Vagina (tissue), 2 donors: ENCODE measurements at regions not wholly inside any gene's neighbourhood (a gene's known extent, or its start where the extent isn't known, plus 50 kb on each side); places are given as distances from the start of the nearest gene placed in this dataset.

ENCODE experiments used
- DNase-seq, 2 donors: peaks; one replicate each; pipeline ENCODE4 v3.0.0-alpha.2; 2017; ENCODE audit errors: extremely low spot score in 2 of 2
- H3K27ac ChIP-seq: fragments of 200-600 bp; sonication (generic); one replicate; pipeline ENCODE4 v1.5.1; 2019
- H3K27me3 ChIP-seq: fragments of 200-600 bp; sonication (generic); one replicate; pipeline ENCODE4 v1.5.1; 2019
- H3K36me3 ChIP-seq, 2 donors: fragments of 200-600 bp; sonication (generic); one replicate each; pipeline ENCODE4 v1.5.1; 2017 to 2019
- H3K4me1 ChIP-seq: fragments of 200-600 bp; sonication (generic); one replicate; pipeline ENCODE4 v1.5.1; 2019
- H3K4me3 ChIP-seq, 2 donors: fragments of 200-600 bp; sonication (generic); 1 replicate in 1 of 2; 2 replicates in 1 of 2; pipeline ENCODE4 v1.5.1; 2016 to 2019
- H3K9me3 ChIP-seq: fragments of 200-600 bp; sonication (generic); one replicate; pipeline ENCODE4 v1.5.1; 2019
- CTCF ChIP-seq, 3 experiments: fragments of 450-650 bp in 2 of 3; fragments of 200-600 bp in 1 of 3; sonication (generic) in 1 of 3; IDR thresholded peaks; one replicate each; pipeline ENCODE4 v1.5.1; 2017 to 2019; ENCODE audit warnings: antibody characterized with exemption in 3 of 3, mild to moderate bottlenecking in 2 of 3, moderate library complexity in 2 of 3
- POLR2A ChIP-seq, 2 donors: fragments of 450-650 bp; IDR thresholded peaks; one replicate each; pipeline ENCODE4 v1.6.1; 2017; ENCODE audit warnings: antibody characterized with exemption in 2 of 2, mild to moderate bottlenecking in 2 of 2, moderate library complexity in 2 of 2
- POLR2AphosphoS5 ChIP-seq, 2 donors: sonication (generic); formaldehyde crosslinking; IDR thresholded peaks; one replicate each; pipeline ENCODE4 v1.9.0; 2017; ENCODE audit warnings: antibody characterized with exemption in 2 of 2, mild to moderate bottlenecking in 2 of 2, low read depth in 1 of 2; ENCODE audit not compliant: insufficient read depth in 1 of 2
- intact Hi-C: fragments of 100-400 bp; cut with DNase I; formaldehyde crosslinking; loops from one replicate; pipeline ENCODE4 v1.15.1; 2023

- Histone ChIP-seq H3K4me3 (no peak overlapping the region), H3K27ac (peak overlapping the region; percentile 84), H3K9me3 (no peaks in the 10 kb centered on the region), H3K36me3 (no peaks in the 10 kb centered on the region), H3K4me1 (peaks cover 44% of the 10 kb centered on the region), H3K27me3 (no peaks in the 10 kb centered on the region)
- no peak for TF ChIP-seq POLR2A (IDR thresholded peaks at IDR 0.05)
- peak in 1 of 2 donors; percentile 78 for TF ChIP-seq POLR2AphosphoS5 (IDR thresholded peaks at IDR 0.05; ENCODE audit: insufficient read depth in 1 of 2, low read depth in 1 of 2)
- no peak for TF ChIP-seq CTCF (IDR thresholded peaks at IDR 0.05)
- no peak for DNase-seq
- intact Hi-C loops, result no loop called here
Measured at GRCh38 chr13:48160606-48161278, 65.8 kb upstream of the MED4 start.

GRCh38 chr13:48159826-48160225, 64.9 kb upstream of the MED4 start:
- Histone ChIP-seq H3K9me3 (no peaks in the 10 kb centered on the region), H3K4me1 (peaks cover 44% of the 10 kb centered on the region), H3K27ac (peak overlapping the region; percentile 84), H3K36me3 (no peaks in the 10 kb centered on the region), H3K4me3 (no peak overlapping the region), H3K27me3 (no peaks in the 10 kb centered on the region)
- TF ChIP-seq POLR2A (IDR thresholded peaks at IDR 0.05), result no peak
- TF ChIP-seq CTCF (IDR thresholded peaks at IDR 0.05), result no peak
- TF ChIP-seq POLR2AphosphoS5 (IDR thresholded peaks at IDR 0.05; ENCODE audit: insufficient read depth in 1 of 2, low read depth in 1 of 2), result no peak
- no peak for DNase-seq
- intact Hi-C loops, result no loop called here

- no peaks in the 10 kb centered on the region for H3K36me3 ChIP-seq
- H3K9me3 ChIP-seq, result no peaks in the 10 kb centered on the region
- intact Hi-C loops, result no loop called here
- no peaks in the 10 kb centered on the region for H3K27me3 ChIP-seq
- H3K4me3 ChIP-seq, result no peak overlapping the region
- no peak for DNase-seq
- peak overlapping the region; percentile 22 for H3K27ac ChIP-seq
- H3K4me1 ChIP-seq, result peaks cover 44% of the 10 kb centered on the region
- TF ChIP-seq POLR2A (IDR thresholded peaks at IDR 0.05) (no peak), CTCF (IDR thresholded peaks at IDR 0.05) (no peak), POLR2AphosphoS5 (IDR thresholded peaks at IDR 0.05; ENCODE audit: insufficient read depth in 1 of 2, low read depth in 1 of 2) (no peak)
Measured at GRCh38 chr13:48159401-48159800, 64.5 kb upstream of the MED4 start.

GRCh38 chr13:48158915-48159314, 64.0 kb upstream of the MED4 start:
- H3K27ac ChIP-seq, result peak overlapping the region; percentile 22

GRCh38 chr13:48158290-48158689, 63.4 kb upstream of the MED4 start:
- no peak for DNase-seq
- Histone ChIP-seq H3K27me3 (no peaks in the 10 kb centered on the region), H3K4me3 (no peak overlapping the region), H3K9me3 (no peaks in the 10 kb centered on the region), H3K4me1 (peaks cover 44% of the 10 kb centered on the region), H3K36me3 (no peaks in the 10 kb centered on the region), H3K27ac (peak overlapping the region; percentile 22)
- TF ChIP-seq POLR2AphosphoS5 (IDR thresholded peaks at IDR 0.05; ENCODE audit: insufficient read depth in 1 of 2, low read depth in 1 of 2), result no peak
- no peak for TF ChIP-seq CTCF (IDR thresholded peaks at IDR 0.05)
- no peak for TF ChIP-seq POLR2A (IDR thresholded peaks at IDR 0.05)
- intact Hi-C loops, result no loop called here

More at GRCh38 chr13:48158915-48159314, 64.0 kb upstream of the MED4 start:
- H3K27me3 ChIP-seq, result no peaks in the 10 kb centered on the region
- no peak overlapping the region for H3K4me3 ChIP-seq
- no peaks in the 10 kb centered on the region for H3K9me3 ChIP-seq
- no peaks in the 10 kb centered on the region for H3K36me3 ChIP-seq
- H3K4me1 ChIP-seq, result peaks cover 44% of the 10 kb centered on the region
- no peak for TF ChIP-seq POLR2A (IDR thresholded peaks at IDR 0.05)
- intact Hi-C loops, result no loop called here
- no peak for DNase-seq
